ENCODE measurements at regions not wholly inside any gene's neighbourhood (a gene's known extent, or its start where the extent isn't known, plus 50 kb on each side); places are given as distances from the start of the nearest gene placed in this dataset.

- TF ChIP-seq CTCF (conservative IDR thresholded peaks at IDR 0.05; ENCODE audit: low read depth, low read length) (no peak), EZH2 (IDR thresholded peaks at IDR 0.05; ENCODE audit: low read length, unreplicated experiment) (no peak)
Measured at GRCh38 chr18:51437280-51438271, 240.1 kb upstream of the MEX3C start.
